Uterus (tissue), 2 donors: ENCODE measurements at regions not wholly inside any gene's neighbourhood (a gene's known extent, or its start where the extent isn't known, plus 50 kb on each side); places are given as distances from the start of the nearest gene placed in this dataset.

ENCODE experiments used
- POLR2A ChIP-seq, 2 donors: fragments of 450-650 bp; IDR thresholded peaks; one replicate each; pipeline ENCODE4 v1.6.1; 2016; ENCODE audit warnings: antibody characterized with exemption in 2 of 2, mild to moderate bottlenecking in 1 of 2, moderate library complexity in 1 of 2
- TF ChIP-seq, protein P1 (sequence below), 4 experiments: fragments of 200-600 bp in 2 of 4; fragments of 450-650 bp in 2 of 4; sonication (generic) in 2 of 4; IDR thresholded peaks; one replicate each; pipeline ENCODE4 v1.5.1; 2016 to 2019; ENCODE audit warnings: antibody characterized with exemption in 4 of 4, mild to moderate bottlenecking in 2 of 4, moderate library complexity in 1 of 4

DNA sequence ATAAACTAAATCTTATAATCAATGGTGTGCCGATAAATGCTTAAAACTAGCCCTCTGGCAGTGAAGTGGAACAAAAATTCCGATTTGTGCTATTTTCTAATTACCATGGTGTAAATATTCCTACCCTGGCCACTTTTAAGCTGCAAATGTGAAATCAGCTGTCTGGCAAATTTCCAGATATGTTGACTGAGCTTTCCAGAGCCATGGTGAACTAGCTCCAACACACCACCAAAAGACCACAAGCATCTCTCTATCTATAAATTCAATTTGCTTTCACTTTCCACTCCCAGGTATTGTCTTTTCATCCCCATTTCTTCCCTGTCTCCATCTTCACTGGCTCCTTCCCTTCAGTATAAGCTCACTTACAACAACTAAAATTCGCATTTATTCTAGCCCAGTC lies 152.3 kb upstream of the RGS18 start:
- TF ChIP-seq, protein P1, sequence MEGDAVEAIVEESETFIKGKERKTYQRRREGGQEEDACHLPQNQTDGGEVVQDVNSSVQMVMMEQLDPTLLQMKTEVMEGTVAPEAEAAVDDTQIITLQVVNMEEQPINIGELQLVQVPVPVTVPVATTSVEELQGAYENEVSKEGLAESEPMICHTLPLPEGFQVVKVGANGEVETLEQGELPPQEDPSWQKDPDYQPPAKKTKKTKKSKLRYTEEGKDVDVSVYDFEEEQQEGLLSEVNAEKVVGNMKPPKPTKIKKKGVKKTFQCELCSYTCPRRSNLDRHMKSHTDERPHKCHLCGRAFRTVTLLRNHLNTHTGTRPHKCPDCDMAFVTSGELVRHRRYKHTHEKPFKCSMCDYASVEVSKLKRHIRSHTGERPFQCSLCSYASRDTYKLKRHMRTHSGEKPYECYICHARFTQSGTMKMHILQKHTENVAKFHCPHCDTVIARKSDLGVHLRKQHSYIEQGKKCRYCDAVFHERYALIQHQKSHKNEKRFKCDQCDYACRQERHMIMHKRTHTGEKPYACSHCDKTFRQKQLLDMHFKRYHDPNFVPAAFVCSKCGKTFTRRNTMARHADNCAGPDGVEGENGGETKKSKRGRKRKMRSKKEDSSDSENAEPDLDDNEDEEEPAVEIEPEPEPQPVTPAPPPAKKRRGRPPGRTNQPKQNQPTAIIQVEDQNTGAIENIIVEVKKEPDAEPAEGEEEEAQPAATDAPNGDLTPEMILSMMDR (IDR thresholded peaks at IDR 0.05), result no peak
- TF ChIP-seq POLR2A (IDR thresholded peaks at IDR 0.05), result no peak
